ENCODE measurements at regions not wholly inside any gene's neighbourhood (a gene's known extent, or its start where the extent isn't known, plus 50 kb on each side); places are given as distances from the start of the nearest gene placed in this dataset.
"Not testable (repeated sequence)": the region's sequence is repeated elsewhere in the genome, so short reads cannot be mapped to it uniquely, and the experiment has no call there.

DNA sequence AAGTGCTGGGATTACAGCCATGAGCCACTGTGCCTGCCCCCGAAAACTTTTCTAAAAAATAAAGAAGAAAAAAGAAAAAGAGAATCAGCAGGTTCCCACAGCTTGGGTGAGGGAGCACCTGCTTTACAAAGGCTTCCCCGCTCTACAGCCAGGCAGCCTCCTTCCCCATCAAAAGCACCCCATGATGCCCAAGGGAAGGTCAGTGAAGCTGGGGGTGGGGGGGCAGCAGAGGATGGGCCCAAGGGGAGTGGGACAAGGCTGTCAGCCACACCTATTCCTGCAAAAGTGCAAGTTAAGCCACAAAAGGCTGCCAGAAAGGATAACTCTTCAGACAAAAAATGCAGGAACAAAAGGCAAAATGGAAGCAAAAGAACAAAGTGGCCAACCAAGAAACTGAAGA, 72.5 kb downstream of the FAM50B start:
- no peak for DNase-seq

DNA sequence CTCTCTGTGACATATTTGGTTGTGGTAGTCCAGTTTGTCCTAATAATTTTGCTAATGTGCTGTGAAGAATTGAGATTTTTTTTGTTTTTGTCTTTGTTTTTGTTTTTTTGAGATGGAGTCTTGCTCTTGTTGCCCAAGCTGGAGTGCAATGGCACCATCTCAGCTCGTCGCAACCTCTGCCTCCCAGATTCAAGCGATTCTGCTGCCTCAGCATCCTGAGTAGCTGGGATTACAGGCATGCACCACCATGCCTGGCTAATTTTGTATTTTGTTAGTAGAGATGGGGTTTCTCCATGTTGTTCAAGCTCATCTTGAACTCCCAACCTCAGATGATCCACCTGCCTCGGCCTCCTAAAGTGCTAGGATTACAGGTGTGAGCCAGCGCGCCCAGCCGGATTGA, 73.4 kb downstream of the FAM50B start:
- not testable (repeated sequence) for DNase-seq

DNA sequence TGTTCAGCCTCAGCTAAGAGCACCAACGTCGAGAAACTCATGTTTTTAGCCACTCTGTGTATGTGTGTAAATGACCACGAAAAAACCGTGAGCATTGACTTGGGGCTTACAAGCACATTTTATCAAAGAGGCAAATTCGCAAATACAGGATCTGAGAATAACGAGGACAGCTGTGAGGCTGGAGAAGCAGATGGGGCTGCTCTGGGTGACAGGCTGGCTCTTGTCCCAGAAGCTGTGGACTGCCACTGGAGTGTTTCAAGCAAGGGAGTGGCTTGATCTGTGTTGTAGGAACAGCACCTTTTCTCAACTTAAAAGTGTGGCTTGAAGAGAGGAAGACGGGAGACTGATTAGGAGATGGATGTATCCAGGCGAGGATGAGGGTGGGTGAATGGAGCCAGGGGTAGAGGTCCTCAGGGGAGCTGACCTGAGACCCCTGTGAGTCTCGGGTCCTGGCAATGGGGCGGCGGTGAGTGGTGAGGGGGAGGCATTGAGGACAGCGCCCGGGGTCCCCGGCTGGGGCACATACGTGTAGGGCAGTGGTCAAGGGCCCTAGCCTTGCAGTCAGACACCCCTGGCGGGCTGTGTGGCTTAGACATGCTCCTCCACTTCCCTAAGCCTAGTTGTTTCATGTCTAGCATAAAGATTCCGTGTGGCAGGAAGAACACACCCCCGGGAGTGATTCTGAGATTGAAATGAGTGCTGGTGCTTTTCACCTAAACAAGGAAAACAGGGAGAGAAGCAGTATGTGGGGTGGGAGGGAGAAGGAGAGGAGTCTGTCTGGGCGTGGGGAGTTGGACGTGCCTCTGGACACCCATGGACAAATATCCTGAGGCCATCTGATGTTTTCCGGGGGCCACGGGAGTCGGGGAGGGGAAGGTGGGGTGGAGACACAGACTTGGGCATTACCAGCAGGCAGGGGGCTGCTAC, 76.3 kb downstream of the FAM50B start:
- DNase-seq: not testable (repeated sequence)

DNA sequence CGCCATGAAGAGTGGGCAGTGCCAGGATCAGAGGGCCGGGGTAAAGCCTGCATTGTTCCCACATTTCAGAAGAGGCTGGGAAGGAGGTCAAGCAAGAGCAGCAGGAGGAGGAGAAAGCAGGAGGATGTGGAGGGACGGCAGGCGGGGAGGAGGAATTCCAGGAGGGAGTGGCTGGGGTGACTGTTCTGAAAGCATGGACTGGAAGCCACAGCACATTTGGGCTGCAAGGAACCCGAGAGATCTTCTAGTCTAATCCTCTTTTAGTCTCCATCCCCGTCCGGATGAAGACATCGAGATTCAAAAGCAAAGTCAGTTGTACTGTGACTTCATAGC, 76.9 kb downstream of the FAM50B start:
- DNase-seq: no peak

DNA sequence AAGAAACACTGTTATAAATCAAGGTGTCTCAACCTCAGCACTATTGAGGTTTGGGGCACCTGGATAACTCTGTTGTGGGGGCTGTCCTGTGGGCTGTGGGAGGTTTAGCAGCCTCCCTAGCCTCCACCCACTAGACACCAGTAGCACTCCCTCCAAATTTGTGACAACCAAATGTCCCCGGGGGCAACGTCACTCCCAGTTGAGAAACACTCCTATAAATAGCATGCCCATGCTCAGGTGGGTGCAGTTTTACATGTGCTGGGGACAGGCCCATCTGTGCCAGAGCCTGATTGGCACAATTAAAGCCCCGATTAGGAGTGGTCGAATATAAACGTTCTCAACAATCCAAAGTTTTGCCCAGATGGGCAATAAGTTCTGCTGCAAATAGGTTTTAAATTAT, 78.9 kb downstream of the FAM50B start:
- no peak for DNase-seq

DNA sequence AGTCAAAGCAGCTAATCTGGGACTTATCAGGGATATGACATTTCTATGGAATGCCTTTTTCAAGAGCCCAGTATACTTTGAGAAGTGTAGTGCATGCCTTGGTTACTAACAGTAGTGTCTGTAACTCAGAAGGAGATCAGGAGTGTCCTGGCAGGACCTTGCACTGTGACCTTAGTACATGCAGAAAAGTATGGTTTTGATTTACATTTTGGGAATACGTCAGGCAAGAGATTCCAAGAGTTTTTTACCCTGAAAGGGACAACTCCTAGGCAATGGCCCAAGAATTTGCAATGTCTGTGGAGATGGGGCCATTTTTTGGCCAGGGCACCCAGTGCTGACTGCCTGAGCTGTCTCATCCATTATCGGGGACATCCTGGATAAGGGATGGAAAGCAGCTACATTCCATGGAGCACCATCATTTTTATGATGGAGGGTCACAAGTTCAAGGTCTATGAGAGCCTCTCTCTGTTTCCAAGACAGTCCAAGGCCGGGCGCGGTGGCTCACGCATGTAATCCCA, 80.2 kb downstream of the FAM50B start:
- DNase-seq: no peak

DNA sequence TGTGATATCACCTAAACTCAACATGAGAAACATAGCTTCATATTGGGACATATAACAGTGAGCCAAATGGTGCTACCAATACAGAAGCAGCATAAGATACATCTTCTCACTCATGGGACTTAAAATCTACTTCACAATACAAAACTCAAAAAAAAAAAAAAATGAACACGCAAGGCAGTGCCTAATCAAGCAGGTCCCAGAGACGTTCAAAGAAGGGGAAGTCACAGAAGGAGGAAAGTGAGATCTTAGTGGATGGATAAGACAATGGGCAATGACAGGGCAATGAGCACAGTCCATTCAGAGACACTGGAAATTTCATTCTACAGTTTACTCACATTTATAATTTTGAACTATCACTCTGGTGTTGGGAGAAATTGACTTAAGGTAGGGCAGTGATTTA, 88.3 kb downstream of the FAM50B start:
- no peak for DNase-seq

DNA sequence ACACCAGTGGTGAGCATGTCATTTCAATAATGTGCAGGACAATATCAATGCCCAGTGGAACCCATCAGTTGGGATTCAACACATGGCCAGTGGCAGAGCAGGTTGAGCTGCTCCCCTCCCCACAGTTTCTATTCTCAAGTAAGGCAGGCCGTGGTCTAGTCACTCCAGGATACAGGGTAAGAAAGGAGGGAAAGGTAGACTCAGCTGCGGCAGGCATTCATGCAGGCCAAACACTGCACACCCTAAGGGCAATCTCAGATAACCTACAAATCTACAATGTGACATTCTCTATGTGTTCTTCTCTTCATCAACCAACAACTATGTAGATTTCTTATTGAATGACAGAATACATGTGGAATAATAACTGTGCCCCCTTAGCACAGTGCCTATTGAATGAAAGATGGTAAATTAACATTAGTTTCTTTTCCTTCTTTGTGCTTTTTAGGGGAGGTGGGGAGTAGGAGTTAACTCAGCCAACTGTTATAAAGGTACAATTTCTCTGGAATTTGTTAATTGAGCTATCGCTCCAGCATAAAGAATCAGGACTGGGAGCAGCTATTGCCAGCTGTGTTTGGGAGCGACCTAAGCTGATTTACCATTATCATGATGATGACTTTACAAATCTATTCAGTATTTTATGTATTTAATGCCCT, 89.7 kb downstream of the FAM50B start:
- no peak for DNase-seq

DNA sequence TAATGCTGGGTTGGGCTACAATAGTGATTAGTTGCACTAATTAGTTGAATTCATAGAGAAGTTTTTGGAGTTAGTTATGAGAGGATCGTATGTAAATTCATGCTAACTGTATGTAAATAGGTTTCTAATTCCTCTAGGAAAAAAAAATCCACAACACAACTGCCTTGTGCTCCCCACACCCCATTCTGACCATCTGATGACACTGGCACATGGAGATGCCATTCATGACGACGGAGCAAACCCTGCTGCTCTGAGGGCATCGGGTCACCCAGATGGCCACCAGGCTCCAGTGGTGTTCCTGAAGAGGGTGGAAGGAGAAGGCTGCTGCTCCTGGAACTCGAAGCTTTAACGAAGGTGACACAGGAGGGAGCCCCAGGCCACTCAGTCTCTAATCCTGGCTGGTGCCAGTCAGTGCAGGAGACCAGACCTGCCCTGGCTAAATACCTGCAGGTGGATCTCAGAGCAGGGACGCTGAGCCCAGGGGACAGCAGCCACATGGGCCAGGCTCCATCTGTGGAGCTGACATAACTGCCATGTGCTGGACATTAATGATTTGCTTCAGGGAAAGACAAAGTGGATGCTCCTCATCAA, 90.3 kb downstream of the FAM50B start:
- DNase-seq: no peak

DNA sequence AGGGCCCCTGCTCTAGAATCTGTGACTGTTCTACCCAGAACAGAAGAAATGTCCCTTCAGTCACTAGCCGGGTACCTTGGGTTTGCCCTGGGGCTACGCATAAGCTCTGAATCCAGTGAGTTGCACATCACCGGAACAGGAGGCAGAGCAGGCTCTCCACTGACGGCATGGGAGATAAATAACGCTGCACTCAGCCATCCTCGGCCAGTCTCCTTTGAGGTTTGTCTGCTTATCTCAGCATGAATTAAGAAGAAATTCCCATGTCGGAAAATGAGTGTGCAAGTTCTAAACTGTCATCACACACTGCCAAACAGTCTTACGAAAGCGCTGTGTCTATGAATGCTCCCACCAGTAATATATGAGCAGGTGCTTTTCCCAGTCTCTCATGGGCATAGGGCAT, 90.8 kb downstream of the FAM50B start:
- DNase-seq: no peak

DNA sequence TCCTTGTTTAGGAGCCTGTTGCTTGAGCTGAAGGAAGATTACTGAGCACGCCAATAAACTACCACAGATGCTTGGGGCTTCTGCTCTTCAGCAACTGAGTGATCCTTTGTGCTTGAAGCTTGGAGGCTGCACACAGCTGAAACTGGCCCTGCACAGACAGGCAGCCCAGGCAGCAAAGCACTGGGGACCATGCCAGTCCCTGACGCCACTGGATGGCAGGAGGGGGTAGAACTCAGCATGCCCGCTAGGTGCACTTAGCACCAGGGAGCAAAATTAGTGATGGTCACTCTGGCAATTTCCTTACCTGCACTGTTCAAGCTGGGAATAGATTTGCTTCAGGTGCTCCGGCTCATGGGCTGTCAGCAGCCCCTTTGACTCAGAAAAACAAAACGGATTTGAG, 91.5 kb downstream of the FAM50B start:
- no peak for DNase-seq

DNA sequence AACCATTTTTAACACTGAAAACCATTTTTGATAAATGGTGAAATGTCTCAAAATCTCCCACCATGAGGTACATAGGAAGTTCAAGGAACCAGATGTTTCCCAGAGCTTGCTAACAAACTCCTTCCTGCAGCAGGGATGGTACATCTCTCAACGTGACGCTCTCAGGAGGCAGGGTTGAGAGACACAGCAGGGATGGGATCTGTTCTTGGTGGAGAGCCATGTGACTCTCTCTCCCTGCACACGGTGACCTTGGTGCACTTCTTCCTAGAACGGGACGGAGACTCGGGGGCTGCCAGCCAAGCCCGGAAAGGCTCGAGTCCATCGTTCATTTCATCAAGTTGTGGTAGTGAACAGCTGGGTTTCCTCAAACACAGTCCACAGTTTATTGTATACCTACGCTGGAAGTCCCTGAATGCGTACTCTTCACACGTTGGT, 94.2 kb downstream of the FAM50B start:
- no peak for DNase-seq

DNA sequence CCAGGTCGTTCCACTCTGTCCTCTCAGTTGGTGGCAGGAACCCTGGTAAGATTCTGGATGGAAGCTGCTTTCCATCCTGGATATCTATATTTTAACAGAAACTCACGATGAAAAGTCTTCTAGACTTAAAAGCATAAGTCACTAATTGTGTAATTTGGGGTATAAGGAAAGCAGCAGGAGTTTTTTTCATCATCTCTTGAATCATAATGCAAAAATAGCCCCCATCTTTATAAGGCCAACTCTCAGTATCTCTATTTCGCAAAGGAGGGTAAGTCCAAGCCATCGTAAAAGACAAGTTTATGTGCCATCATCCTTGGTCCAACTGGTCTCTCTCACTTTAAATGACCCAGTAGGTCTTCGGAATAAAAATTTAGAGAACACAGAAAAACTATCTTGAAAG, 95.1 kb downstream of the FAM50B start:
- no peak for DNase-seq

DNA sequence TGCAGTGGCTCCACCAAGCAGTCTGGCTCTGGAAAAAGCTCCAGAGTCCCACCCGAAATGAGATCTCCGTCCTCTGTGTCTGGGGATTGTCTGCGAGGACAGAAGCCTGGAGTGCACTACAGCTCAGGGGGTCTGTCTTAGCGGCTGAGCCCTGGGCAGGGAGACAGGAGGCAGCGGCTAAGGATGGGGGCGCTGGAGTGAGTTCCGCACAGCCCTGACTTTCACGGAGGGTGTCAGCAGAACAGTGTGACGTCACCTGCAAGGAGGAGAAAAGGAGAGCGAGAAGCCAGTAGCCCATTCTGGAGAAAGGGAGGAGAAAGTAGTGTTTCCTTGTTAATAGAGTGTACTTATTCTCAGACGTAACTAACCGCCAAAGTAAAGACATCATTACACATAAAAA, 97.6 kb downstream of the FAM50B start:
- no peak for DNase-seq

DNA sequence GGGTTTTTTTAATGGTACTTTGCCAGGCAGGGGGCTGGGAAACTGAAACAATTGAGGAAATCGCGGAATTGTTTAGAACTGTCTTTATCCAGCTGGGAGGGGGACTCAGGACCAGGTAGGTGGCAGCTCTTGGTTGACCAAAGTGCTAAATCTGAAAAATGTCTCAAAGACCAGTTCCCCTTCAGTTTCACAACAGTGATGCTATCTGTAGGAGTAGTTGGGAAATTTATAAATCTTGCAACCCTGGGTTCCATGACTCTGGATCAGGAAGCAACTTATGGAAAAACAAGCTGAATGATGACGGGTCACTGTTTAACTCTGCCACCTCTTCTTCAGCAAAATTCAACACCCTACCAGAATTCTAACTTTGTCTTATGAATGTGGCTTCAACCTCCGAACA, 99.7 kb downstream of the FAM50B start:
- no peak for DNase-seq

DNA sequence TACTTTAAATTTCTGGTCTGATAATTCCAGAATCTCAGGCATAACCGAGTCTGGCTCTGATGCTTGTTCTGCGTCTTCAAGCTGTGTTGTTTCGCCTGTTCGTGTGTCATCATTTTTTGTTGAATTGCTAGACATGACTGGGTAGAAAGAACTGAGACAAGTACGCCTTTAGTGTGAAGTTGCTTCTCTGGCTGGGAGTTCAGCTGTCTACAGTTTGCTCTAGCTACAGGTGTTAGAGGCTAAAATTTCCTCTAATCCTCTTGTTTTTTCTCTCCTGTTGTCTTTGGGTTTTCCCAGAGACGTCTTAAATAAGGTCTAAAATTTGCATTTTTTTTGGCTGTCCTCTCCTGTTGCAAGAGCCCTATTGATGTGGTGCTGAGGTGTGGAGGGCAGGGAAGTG, 100.3 kb downstream of the FAM50B start:
- no peak for DNase-seq

DNA sequence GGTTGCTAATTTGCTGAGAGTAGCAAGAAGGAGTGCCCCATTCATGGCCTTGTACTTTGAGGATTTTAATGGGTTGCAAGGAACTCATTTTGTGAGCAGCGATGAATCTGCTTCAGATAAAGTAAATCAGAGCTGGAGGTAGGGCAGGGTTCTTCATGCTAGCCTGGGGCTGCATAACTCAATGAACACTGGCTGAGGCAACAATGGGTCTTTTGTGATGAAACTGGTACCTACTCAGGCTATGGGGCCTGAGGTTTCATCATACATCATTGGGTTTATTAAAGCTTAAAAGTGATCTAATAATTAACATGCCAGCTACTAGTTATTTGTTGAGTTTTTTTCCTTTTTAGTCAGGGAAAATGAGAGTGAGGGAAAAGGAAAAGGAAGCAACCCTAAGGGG, 106.9 kb downstream of the FAM50B start:
- no peak for DNase-seq

DNA sequence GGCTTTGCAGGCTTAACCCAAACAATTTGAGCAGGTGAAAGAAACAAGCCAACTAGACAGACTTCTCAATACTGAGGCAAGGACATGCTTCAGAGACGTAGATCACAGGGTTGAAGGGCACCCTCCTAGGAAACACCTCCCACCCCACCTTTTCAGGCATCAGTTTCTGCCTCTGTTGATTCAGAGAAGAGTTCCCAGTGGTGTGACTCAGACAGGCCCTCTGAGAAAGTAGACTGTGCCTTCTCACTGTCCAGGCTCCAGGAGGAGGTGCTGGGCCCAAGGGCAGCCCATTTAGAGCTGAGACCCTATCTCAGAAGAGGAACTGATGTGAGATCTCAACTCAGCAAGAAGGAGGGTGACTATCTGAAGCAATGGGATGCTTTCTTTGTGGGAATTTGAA, 108.1 kb downstream of the FAM50B start:
- DNase-seq: no peak

DNA sequence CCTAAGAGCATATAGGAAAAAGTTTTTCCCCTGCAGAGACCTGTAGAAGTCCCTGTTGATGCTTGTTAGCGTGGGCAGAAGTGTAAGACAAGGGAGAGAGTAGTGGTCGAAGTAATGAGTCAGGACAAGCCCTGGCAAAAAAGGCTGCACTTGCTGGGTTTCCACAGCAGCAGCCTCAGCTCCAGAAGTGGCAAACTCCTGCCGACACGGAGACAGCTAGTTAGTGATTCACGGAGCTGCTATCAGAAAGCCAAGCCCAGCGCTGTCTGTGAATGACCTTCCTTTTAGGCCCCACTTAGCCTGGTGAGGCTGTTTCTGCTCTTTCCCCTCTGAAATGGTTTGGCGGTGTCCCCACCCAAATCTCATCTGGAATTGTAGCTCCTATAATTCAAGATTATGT, 109.1 kb downstream of the FAM50B start:
- DNase-seq: no peak

DNA sequence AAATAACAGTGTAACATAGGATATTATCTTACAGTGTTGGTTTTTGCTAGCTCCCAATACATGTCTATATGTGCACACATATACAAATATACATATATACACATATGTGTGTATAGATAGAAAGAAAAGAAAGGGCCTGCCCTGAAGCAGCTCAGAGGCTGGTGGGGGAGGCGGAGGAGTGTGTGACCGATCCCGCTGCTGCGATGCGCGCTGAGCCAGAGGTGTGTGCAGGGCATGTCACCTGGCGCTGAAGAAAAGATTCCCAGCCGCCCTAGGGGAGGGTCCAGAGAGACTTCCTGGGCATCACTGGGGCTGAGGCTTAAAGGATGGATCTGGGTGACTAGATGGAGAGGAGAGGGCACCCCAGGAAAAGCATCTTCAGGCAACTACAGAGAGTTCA, 110.2 kb downstream of the FAM50B start:
- no peak for DNase-seq

DNA sequence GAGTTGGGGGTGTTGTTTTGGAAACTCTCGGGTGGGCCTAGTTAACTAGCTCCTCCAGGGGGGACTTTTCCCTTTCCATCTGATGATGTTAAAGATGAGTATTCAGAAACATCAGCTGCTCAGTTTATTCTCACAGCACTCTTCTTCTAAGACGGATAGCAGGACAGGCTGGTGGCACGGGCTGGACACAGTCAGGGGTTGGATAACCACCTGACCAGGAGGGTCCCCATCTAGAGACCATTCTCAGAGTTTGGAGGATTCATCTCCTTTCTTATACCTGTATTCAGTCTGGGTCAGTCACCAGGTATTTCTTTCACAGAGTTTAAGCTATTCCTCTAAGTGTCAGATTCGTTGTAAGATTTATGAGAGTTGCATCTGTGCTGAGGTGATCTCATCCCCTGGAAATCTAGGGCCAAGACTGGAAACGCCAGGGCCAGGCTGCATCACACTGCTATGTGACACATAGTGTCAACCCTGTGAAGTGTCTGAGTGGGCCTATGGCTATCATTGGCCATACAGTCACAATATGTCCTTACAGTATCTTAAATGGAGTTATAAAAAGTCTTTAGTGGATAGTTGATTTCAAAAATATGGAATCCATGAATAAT, 111.7 kb downstream of the FAM50B start:
- DNase-seq: no peak

DNA sequence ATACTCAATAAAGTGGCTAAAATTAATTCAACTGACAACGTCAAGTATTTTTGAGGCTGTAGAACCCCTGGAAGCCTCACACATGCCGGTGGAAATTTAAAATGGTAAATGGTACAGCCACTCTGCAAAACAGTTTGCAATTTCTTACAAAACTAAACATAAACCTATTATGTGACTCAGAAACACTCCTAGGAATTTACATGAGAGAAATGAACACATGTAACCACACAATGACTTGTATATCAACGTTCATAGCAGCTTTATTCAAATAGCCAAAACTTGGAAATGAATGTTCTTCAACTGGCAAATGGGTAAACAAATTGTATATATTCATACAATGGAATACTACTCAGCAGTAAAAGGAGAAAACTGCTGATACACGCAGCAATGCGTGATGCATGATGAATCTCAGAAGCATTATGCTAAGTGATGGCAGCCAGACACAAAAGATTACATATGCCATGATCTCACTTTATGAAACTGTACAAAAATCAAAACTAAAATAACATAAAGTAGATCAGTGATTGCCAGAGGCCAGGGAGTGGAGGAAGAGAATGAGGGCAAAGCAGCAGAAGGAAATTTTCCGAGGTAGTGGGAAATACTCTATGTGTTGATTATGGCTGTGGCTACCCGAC, 112.5 kb downstream of the FAM50B start:
- DNase-seq: no peak
